HEK293 (cell line): ENCODE measurements at regions not wholly inside any gene's neighbourhood (a gene's known extent, or its start where the extent isn't known, plus 50 kb on each side); places are given as distances from the start of the nearest gene placed in this dataset.

Source experiments
- CTCF ChIA-PET: fragments of 350-600 bp; formaldehyde crosslinking; extraction: SDS; loops from one replicate; lab custom pipeline; 2021; ENCODE audit warnings: antibody characterized with exemption; lab: Yijun Ruan, JAX
- POLR2A ChIA-PET: fragments of 300-600 bp; formaldehyde crosslinking; extraction: SDS; loops from one replicate; lab custom pipeline; 2020; ENCODE audit warnings: antibody characterized with exemption, inconsistent platforms; lab: Yijun Ruan, JAX
- H3K27ac ChIP-seq: fragments of 200-500 bp; sonication (Bioruptor generic); 2 replicates; pipeline ENCODE4 v1.5.1; 2014; ENCODE audit warnings: low read depth, low read length, control low read depth, inconsistent platforms; ENCODE audit errors: extremely low read depth
- H3K36me3 ChIP-seq, 2 experiments: fragments of 200-500 bp in 1 of 2; sonication (Bioruptor generic) in 1 of 2; 1 replicate in 1 of 2; 2 replicates in 1 of 2; pipeline ENCODE4 v1.5.1; 2014 to 2017; ENCODE audit warnings: inconsistent platforms in 2 of 2, low read length in 2 of 2; ENCODE audit not compliant: control insufficient read depth in 2 of 2, insufficient read depth in 1 of 2
- H3K4me1 ChIP-seq: fragments of 200-500 bp; sonication (Bioruptor generic); 2 replicates; pipeline ENCODE4 v1.5.1; 2014; ENCODE audit warnings: mild to moderate bottlenecking, low read length, inconsistent platforms; ENCODE audit not compliant: control insufficient read depth, insufficient read depth
- H3K4me3 ChIP-seq: 2 replicates; pipeline ENCODE4 v1.5.1; 2011; ENCODE audit warnings: low read depth, mild to moderate bottlenecking, control low read depth, low read length, moderate library complexity
- H3K9me3 ChIP-seq: fragments of 200-500 bp; sonication (Bioruptor generic); 2 replicates; pipeline ENCODE4 v1.5.1; 2014; ENCODE audit warnings: low read depth, low read length, inconsistent platforms; ENCODE audit not compliant: control insufficient read depth, insufficient read depth
- BCL11A ChIP-seq: fragments of 450-650 bp; formaldehyde crosslinking; IDR thresholded peaks from 2 replicates; pipeline ENCODE4 v1.5.1; 2016; ENCODE audit warnings: low read depth, missing biosample characterization, missing genetic modification characterization
- HOXC10 ChIP-seq: sonication (generic); formaldehyde crosslinking; IDR thresholded peaks from 2 replicates; pipeline ENCODE4 v1.8.1; 2023; ENCODE audit warnings: mild to moderate bottlenecking, missing genetic modification reagents
- SETDB1 ChIP-seq: IDR thresholded peaks from one replicate; pipeline ENCODE4 v1.6.1; 2017; ENCODE audit warnings: mild to moderate bottlenecking, low read length, moderate library complexity, mixed read lengths; ENCODE audit not compliant: insufficient read length
- SP2 ChIP-seq: fragments of 450-650 bp; formaldehyde crosslinking; IDR thresholded peaks from 2 replicates; pipeline ENCODE4 v1.5.1; 2016; ENCODE audit warnings: missing biosample characterization, missing genetic modification characterization
- YY2 ChIP-seq: fragments of 450-650 bp; formaldehyde crosslinking; IDR thresholded peaks from 2 replicates; pipeline ENCODE4 v1.5.1; 2016; ENCODE audit warnings: missing biosample characterization, missing genetic modification characterization
- ZBTB17 ChIP-seq: fragments of 450-650 bp; formaldehyde crosslinking; IDR thresholded peaks from 2 replicates; pipeline ENCODE4 v1.5.1; 2016; ENCODE audit warnings: missing biosample characterization, missing genetic modification characterization
- ZBTB8A ChIP-seq: fragments of 450-650 bp; formaldehyde crosslinking; IDR thresholded peaks from 2 replicates; pipeline ENCODE4 v1.5.1; 2016; ENCODE audit warnings: missing biosample characterization, missing genetic modification characterization
- ZNF140 ChIP-seq: fragments of 450-650 bp; formaldehyde crosslinking; IDR thresholded peaks from 2 replicates; pipeline ENCODE4 v1.5.1; 2016; ENCODE audit warnings: missing biosample characterization, missing genetic modification characterization
- ZNF433 ChIP-seq: fragments of 450-650 bp; formaldehyde crosslinking; IDR thresholded peaks from 2 replicates; pipeline ENCODE4 v1.5.1; 2016; ENCODE audit warnings: missing biosample characterization, missing genetic modification characterization, low read depth
- ZNF549 ChIP-seq: fragments of 450-650 bp; IDR thresholded peaks from 2 replicates; pipeline ENCODE4 v1.5.1; 2018; ENCODE audit warnings: missing biosample characterization, missing genetic modification characterization, mild to moderate bottlenecking, inconsistent platforms, moderate library complexity
- ZNF776 ChIP-seq: fragments of 450-650 bp; formaldehyde crosslinking; IDR thresholded peaks from 2 replicates; pipeline ENCODE4 v1.5.0; 2017; ENCODE audit warnings: missing biosample characterization, missing genetic modification characterization, borderline replicate concordance
- ZNF791 ChIP-seq: fragments of 450-650 bp; formaldehyde crosslinking; IDR thresholded peaks from 2 replicates; pipeline ENCODE4 v1.5.1; 2016; ENCODE audit warnings: missing biosample characterization, missing genetic modification characterization
- ZXDB ChIP-seq: fragments of 450-650 bp; formaldehyde crosslinking; IDR thresholded peaks from 2 replicates; pipeline ENCODE4 v1.5.1; 2016; ENCODE audit warnings: missing biosample characterization, missing genetic modification characterization
- TF ChIP-seq, protein P1 (sequence below): fragments of 450-650 bp; formaldehyde crosslinking; IDR thresholded peaks from 2 replicates; pipeline ENCODE4 v1.5.1; 2016; ENCODE audit warnings: missing biosample characterization, missing genetic modification characterization
- TF ChIP-seq, protein P2 (sequence below): fragments of 450-650 bp; formaldehyde crosslinking; IDR thresholded peaks from 2 replicates; pipeline ENCODE4 v1.5.1; 2016; ENCODE audit warnings: missing biosample characterization, missing genetic modification characterization
- TF ChIP-seq, protein P3 (sequence below): fragments of 450-650 bp; formaldehyde crosslinking; IDR thresholded peaks from 2 replicates; pipeline ENCODE4 v1.5.0; 2017; ENCODE audit warnings: missing biosample characterization, missing genetic modification characterization, borderline replicate concordance
- TF ChIP-seq, protein P4 (sequence below): fragments of 450-650 bp; formaldehyde crosslinking; IDR thresholded peaks from 2 replicates; pipeline ENCODE4 v1.5.1; 2017; ENCODE audit warnings: missing biosample characterization, missing genetic modification characterization
- TF ChIP-seq, protein P5 (sequence below): fragments of 450-650 bp; formaldehyde crosslinking; IDR thresholded peaks from 2 replicates; pipeline ENCODE4 v1.5.1; 2016; ENCODE audit warnings: missing biosample characterization, missing genetic modification characterization

DNA sequence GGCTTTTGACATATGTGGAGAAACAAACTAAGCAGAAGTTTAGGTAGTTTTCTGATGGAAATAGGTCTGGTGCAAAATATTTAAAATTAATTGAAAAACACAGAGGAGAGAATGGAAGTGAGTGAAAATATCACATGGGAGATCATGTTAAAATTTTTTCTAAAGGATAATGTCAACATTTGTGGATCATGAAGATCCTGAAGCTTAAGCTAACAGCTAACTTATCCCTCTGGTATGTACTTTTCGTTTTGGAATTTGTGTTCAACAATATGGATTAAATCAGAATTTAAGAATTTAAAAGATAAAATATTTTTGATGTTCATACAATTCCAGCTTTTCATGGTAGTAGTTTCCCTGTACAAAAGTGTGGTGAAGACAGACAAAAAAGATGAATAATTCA lies 572.8 kb upstream of the FAM241A start:
- ChIA-PET POLR2A (no interaction called here), CTCF (interaction anchor here (0.9 kb wide), 1 partner anchor 56 kb away, joined by 3 read pairs; no protein-coding TSS in a partner anchor)
- no peak for TF ChIP-seq SP2 (tag by site-specific recombination)
- TF ChIP-seq, protein P1, sequence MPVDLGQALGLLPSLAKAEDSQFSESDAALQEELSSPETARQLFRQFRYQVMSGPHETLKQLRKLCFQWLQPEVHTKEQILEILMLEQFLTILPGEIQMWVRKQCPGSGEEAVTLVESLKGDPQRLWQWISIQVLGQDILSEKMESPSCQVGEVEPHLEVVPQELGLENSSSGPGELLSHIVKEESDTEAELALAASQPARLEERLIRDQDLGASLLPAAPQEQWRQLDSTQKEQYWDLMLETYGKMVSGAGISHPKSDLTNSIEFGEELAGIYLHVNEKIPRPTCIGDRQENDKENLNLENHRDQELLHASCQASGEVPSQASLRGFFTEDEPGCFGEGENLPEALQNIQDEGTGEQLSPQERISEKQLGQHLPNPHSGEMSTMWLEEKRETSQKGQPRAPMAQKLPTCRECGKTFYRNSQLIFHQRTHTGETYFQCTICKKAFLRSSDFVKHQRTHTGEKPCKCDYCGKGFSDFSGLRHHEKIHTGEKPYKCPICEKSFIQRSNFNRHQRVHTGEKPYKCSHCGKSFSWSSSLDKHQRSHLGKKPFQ, result no peak
- H3K27ac ChIP-seq, result no peak overlapping the region
- no peaks in the 10 kb centered on the region for H3K4me1 ChIP-seq
- no peaks in the 10 kb centered on the region for H3K36me3 ChIP-seq
- no peaks in the 10 kb centered on the region for H3K9me3 ChIP-seq
- H3K4me3 ChIP-seq, result no peak overlapping the region

DNA sequence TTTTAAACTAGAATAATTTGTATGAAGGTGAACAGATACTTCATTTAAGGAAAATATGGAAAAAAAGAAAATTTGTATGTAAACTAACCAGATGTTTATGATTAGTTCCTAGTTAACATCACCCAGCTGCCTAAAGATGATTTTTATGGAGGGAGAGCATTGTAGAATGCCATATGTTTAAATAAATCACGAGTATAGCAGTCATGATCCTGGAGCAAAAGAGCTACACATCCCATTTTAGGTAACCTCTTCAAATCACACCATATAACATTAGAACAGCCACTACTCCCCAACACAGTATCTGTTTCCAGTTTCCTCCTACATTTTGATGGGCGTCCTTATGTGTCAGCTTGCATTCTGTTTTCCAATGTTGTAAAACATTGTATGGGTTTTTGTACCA lies 571.9 kb upstream of the FAM241A start:
- H3K4me1 ChIP-seq, result no peaks in the 10 kb centered on the region
- no peaks in the 10 kb centered on the region for H3K9me3 ChIP-seq
- no peak overlapping the region for H3K27ac ChIP-seq
- H3K4me3 ChIP-seq, result no peak overlapping the region
- CTCF ChIA-PET, result interaction anchor here (0.7 kb wide), 1 partner anchor 89 kb away, joined by 3 read pairs; no protein-coding TSS in a partner anchor
- no peak for TF ChIP-seq ZBTB17 (tag by site-specific recombination)
- TF ChIP-seq ZNF140 (tag by site-specific recombination), result no peak
- no peak for TF ChIP-seq ZNF549 (tag by site-specific recombination)
- TF ChIP-seq HOXC10 (CRISPR knock-in tag), result no peak
- TF ChIP-seq BCL11A (tag by site-specific recombination), result no peak
- no peak for TF ChIP-seq ZXDB (tag by site-specific recombination)
- TF ChIP-seq, protein P2, sequence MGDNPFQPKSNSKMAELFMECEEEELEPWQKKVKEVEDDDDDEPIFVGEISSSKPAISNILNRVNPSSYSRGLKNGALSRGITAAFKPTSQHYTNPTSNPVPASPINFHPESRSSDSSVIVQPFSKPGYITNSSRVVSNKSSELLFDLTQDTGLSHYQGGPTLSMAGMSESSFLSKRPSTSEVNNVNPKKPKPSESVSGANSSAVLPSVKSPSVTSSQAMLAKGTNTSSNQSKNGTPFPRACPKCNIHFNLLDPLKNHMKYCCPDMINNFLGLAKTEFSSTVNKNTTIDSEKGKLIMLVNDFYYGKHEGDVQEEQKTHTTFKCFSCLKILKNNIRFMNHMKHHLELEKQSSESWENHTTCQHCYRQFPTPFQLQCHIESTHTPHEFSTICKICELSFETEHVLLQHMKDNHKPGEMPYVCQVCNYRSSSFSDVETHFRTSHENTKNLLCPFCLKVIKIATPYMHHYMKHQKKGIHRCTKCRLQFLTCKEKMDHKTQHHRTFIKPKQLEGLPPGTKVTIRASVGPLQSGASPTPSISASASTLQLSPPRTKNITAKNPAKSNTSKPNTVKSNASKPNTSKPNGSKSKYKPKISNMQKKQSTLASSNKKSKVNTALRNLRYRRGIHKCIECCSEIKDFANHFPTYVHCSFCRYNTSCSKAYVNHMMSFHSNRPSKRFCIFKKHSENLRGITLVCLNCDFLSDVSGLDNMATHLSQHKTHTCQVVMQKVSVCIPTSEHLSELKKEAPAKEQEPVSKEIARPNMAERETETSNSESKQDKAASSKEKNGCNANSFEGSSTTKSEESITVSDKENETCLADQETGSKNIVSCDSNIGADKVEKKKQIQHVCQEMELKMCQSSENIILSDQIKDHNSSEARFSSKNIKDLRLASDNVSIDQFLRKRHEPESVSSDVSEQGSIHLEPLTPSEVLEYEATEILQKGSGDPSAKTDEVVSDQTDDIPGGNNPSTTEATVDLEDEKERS (tag by site-specific recombination), result no peak
- H3K36me3 ChIP-seq, result no peaks in the 10 kb centered on the region
- POLR2A ChIA-PET, result no interaction called here

DNA sequence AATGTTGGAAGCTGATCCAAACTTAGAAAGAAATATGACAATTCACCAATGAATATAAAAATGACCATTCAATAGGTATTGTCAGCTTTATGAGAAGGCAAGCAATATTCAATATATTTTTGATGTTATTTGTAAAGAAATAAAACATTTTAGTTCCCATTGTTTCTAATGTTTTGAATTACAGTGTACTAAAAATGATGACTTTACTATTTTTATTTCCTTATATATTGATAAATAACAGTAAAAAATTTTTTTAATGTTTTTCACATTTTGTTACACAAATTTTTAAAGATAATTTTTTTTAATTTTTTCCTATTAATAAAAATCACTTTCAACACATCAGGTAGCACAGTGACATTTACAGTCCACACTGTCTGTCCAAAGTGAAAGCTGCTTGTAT lies 565.5 kb upstream of the FAM241A start:
- Histone ChIP-seq H3K36me3 (no peaks in the 10 kb centered on the region), H3K4me3 (no peak overlapping the region)

More for the DNA sequence above, 565.5 kb upstream of the FAM241A start:
- no peaks in the 10 kb centered on the region for H3K9me3 ChIP-seq
- no peak overlapping the region for H3K27ac ChIP-seq
- CTCF ChIA-PET, result interaction anchor here (1.1 kb wide), 1 partner anchor 51 kb away, joined by 3 read pairs; no protein-coding TSS in a partner anchor
- POLR2A ChIA-PET, result no interaction called here
- H3K4me1 ChIP-seq, result no peaks in the 10 kb centered on the region
- TF ChIP-seq ZBTB8A (tag by site-specific recombination) (no peak), ZNF776 (no peak), YY2 (tag by site-specific recombination) (no peak), ZNF791 (tag by site-specific recombination) (no peak), ZNF433 (tag by site-specific recombination) (no peak), SETDB1 (no peak)
- TF ChIP-seq, protein P3, sequence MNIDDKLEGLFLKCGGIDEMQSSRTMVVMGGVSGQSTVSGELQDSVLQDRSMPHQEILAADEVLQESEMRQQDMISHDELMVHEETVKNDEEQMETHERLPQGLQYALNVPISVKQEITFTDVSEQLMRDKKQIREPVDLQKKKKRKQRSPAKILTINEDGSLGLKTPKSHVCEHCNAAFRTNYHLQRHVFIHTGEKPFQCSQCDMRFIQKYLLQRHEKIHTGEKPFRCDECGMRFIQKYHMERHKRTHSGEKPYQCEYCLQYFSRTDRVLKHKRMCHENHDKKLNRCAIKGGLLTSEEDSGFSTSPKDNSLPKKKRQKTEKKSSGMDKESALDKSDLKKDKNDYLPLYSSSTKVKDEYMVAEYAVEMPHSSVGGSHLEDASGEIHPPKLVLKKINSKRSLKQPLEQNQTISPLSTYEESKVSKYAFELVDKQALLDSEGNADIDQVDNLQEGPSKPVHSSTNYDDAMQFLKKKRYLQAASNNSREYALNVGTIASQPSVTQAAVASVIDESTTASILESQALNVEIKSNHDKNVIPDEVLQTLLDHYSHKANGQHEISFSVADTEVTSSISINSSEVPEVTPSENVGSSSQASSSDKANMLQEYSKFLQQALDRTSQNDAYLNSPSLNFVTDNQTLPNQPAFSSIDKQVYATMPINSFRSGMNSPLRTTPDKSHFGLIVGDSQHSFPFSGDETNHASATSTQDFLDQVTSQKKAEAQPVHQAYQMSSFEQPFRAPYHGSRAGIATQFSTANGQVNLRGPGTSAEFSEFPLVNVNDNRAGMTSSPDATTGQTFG (tag by site-specific recombination), result no peak
- TF ChIP-seq, protein P4, sequence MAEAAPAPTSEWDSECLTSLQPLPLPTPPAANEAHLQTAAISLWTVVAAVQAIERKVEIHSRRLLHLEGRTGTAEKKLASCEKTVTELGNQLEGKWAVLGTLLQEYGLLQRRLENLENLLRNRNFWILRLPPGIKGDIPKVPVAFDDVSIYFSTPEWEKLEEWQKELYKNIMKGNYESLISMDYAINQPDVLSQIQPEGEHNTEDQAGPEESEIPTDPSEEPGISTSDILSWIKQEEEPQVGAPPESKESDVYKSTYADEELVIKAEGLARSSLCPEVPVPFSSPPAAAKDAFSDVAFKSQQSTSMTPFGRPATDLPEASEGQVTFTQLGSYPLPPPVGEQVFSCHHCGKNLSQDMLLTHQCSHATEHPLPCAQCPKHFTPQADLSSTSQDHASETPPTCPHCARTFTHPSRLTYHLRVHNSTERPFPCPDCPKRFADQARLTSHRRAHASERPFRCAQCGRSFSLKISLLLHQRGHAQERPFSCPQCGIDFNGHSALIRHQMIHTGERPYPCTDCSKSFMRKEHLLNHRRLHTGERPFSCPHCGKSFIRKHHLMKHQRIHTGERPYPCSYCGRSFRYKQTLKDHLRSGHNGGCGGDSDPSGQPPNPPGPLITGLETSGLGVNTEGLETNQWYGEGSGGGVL (tag by site-specific recombination), result no peak
- TF ChIP-seq, protein P5, sequence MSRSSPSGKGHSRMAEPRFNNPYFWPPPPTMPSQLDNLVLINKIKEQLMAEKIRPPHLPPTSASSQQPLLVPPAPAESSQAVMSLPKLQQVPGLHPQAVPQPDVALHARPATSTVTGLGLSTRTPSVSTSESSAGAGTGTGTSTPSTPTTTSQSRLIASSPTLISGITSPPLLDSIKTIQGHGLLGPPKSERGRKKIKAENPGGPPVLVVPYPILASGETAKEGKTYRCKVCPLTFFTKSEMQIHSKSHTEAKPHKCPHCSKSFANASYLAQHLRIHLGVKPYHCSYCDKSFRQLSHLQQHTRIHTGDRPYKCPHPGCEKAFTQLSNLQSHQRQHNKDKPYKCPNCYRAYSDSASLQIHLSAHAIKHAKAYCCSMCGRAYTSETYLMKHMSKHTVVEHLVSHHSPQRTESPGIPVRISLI (tag by site-specific recombination), result no peak
